H9 (cell line): ENCODE measurements at regions not wholly inside any gene's neighbourhood (a gene's known extent, or its start where the extent isn't known, plus 50 kb on each side); places are given as distances from the start of the nearest gene placed in this dataset.

ENCODE experiments used
- DNase-seq: peaks from one replicate; pipeline ENCODE4 v3.0.0-alpha.2; 2017
- H2AFZ ChIP-seq: one replicate; pipeline ENCODE4 v1.6.1; 2013; ENCODE audit warnings: mild to moderate bottlenecking, low read length, control low read depth, moderate library complexity
- H2AK5ac ChIP-seq: 2 replicates; pipeline ENCODE4 v1.6.1; 2013; ENCODE audit warnings: low read length, control low read depth, mixed read lengths; ENCODE audit not compliant: insufficient read length
- H2BK120ac ChIP-seq: one replicate; pipeline ENCODE4 v1.6.1; 2013; ENCODE audit warnings: low read depth, mild to moderate bottlenecking, low read length, control low read depth, inconsistent platforms; ENCODE audit not compliant: poor library complexity, severe bottlenecking
- H2BK12ac ChIP-seq: 2 replicates; pipeline ENCODE4 v1.6.1; 2013; ENCODE audit warnings: low read length, control low read depth, mixed read lengths, low read depth; ENCODE audit not compliant: insufficient read length
- H2BK15ac ChIP-seq: 2 replicates; pipeline ENCODE4 v1.6.1; 2013; ENCODE audit warnings: low read depth, low read length, control low read depth
- H2BK20ac ChIP-seq: one replicate; pipeline ENCODE4 v1.6.1; 2013; ENCODE audit warnings: low read depth, mild to moderate bottlenecking, low read length, control low read depth, inconsistent platforms; ENCODE audit not compliant: poor library complexity, severe bottlenecking
- H2BK5ac ChIP-seq: 2 replicates; pipeline ENCODE4 v1.6.1; 2013; ENCODE audit warnings: low read length, control low read depth, mixed read lengths; ENCODE audit not compliant: insufficient read length
- H3K14ac ChIP-seq: 2 replicates; pipeline ENCODE4 v1.6.1; 2013; ENCODE audit warnings: low read length, control low read depth; ENCODE audit not compliant: insufficient read depth
- H3K18ac ChIP-seq: 2 replicates; pipeline ENCODE4 v1.6.1; 2013; ENCODE audit warnings: low read depth, mild to moderate bottlenecking, mixed read lengths, low read length, control low read depth; ENCODE audit not compliant: insufficient read length
- H3K23ac ChIP-seq: 2 replicates; pipeline ENCODE4 v1.6.1; 2013; ENCODE audit warnings: low read length, control low read depth, mixed read lengths, low read depth; ENCODE audit not compliant: insufficient read length
- H3K23me2 ChIP-seq: 2 replicates; pipeline ENCODE4 v1.6.1; 2013; ENCODE audit warnings: low read depth, mild to moderate bottlenecking, mixed read lengths, low read length, control low read depth; ENCODE audit not compliant: insufficient read length, poor library complexity, severe bottlenecking
- H3K27ac ChIP-seq: 2 replicates; pipeline ENCODE4 v1.5.1; 2013; ENCODE audit warnings: low read length, control low read depth, mixed read lengths, low read depth; ENCODE audit not compliant: insufficient read length
- H3K27me3 ChIP-seq: 2 replicates; pipeline ENCODE4 v1.6.1; 2013; ENCODE audit warnings: low read length, control low read depth, inconsistent platforms; ENCODE audit not compliant: insufficient read depth
- H3K4ac ChIP-seq: 2 replicates; pipeline ENCODE4 v1.6.1; 2013; ENCODE audit warnings: low read depth, mild to moderate bottlenecking, control low read depth, inconsistent platforms, low read length, moderate library complexity
- H3K4me1 ChIP-seq: 2 replicates; pipeline ENCODE4 v1.6.1; 2013; ENCODE audit warnings: low read length, control low read depth, inconsistent platforms; ENCODE audit not compliant: insufficient read depth
- H3K4me2 ChIP-seq: 2 replicates; pipeline ENCODE4 v1.6.1; 2013; ENCODE audit warnings: low read length, control low read depth, mixed read lengths; ENCODE audit not compliant: insufficient read length, insufficient read depth
- H3K56ac ChIP-seq: 2 replicates; pipeline ENCODE4 v1.6.1; 2013; ENCODE audit warnings: low read depth, mild to moderate bottlenecking, mixed read lengths, low read length, control low read depth; ENCODE audit not compliant: insufficient read length
- H3K79me1 ChIP-seq: 2 replicates; pipeline ENCODE4 v1.6.1; 2013; ENCODE audit warnings: low read depth, mild to moderate bottlenecking, moderate library complexity, low read length, control low read depth, inconsistent platforms; ENCODE audit not compliant: insufficient read depth, poor library complexity, severe bottlenecking
- H3K79me2 ChIP-seq: 2 replicates; pipeline ENCODE4 v1.6.1; 2013; ENCODE audit warnings: low read length, control low read depth, inconsistent platforms; ENCODE audit not compliant: insufficient read depth
- H3K9ac ChIP-seq: 2 replicates; pipeline ENCODE4 v1.6.1; 2013; ENCODE audit warnings: low read length, control low read depth, mixed read lengths; ENCODE audit not compliant: insufficient read length; ENCODE audit errors: extremely low read depth
- H3K9me3 ChIP-seq: one replicate; pipeline ENCODE4 v1.6.1; 2013; ENCODE audit warnings: low read depth, low read length, inconsistent platforms; ENCODE audit not compliant: control insufficient read depth
- H3T11ph ChIP-seq: one replicate; pipeline ENCODE4 v1.6.1; 2013; ENCODE audit warnings: mild to moderate bottlenecking, low read length, control low read depth, inconsistent platforms
- H4K20me1 ChIP-seq: one replicate; pipeline ENCODE4 v1.6.1; 2013; ENCODE audit not compliant: control insufficient read depth, insufficient read length, insufficient read depth
- H4K5ac ChIP-seq: 2 replicates; pipeline ENCODE4 v1.6.1; 2013; ENCODE audit warnings: low read depth, mild to moderate bottlenecking, mixed read lengths, low read length, control low read depth; ENCODE audit not compliant: insufficient read length
- H4K8ac ChIP-seq: replicated peaks from 2 replicates; pipeline ENCODE4 v1.6.1; 2013; ENCODE audit warnings: low read length, control low read depth, mixed read lengths, low read depth; ENCODE audit not compliant: insufficient read length
- H4K91ac ChIP-seq: 2 replicates; pipeline ENCODE4 v1.6.1; 2013; ENCODE audit warnings: low read depth, mild to moderate bottlenecking, moderate library complexity, mixed read lengths, low read length, control low read depth; ENCODE audit not compliant: insufficient read length
- H3K27ac Mint-ChIP-seq, 3 experiments: 2 replicates in 2 of 3; 3 replicates in 1 of 3; pipeline ENCODE4 v1.8.0; 2020 to 2021; ENCODE audit warnings: mixed read lengths in 3 of 3, mild to moderate bottlenecking in 1 of 3, moderate library complexity in 1 of 3
- H3K27me3 Mint-ChIP-seq: 2 replicates; pipeline ENCODE4 v1.8.0; 2021; ENCODE audit warnings: low read depth, mild to moderate bottlenecking, moderate library complexity, mixed read lengths
- H3K36me3 Mint-ChIP-seq, 3 experiments: 2 replicates in 2 of 3; 3 replicates in 1 of 3; pipeline ENCODE4 v1.8.0; 2020 to 2021; ENCODE audit warnings: low read depth in 3 of 3, mixed read lengths in 3 of 3; ENCODE audit not compliant: insufficient read depth in 1 of 3
- H3K4me1 Mint-ChIP-seq, 2 experiments: 2 replicates each; pipeline ENCODE4 v1.8.0; 2020; ENCODE audit warnings: mixed read lengths in 2 of 2
- H3K4me3 Mint-ChIP-seq, 2 experiments: 2 replicates in 1 of 2; 3 replicates in 1 of 2; pipeline ENCODE4 v1.8.0; 2020 to 2021; ENCODE audit warnings: mild to moderate bottlenecking in 2 of 2, mixed read lengths in 2 of 2, moderate library complexity in 1 of 2
- H3K9me3 Mint-ChIP-seq, 2 experiments: 2 replicates in 1 of 2; 3 replicates in 1 of 2; pipeline ENCODE4 v1.8.0; 2020; ENCODE audit warnings: mild to moderate bottlenecking in 2 of 2, mixed read lengths in 2 of 2, moderate library complexity in 1 of 2
- WGBS: extraction: QIAGEN DNeasy Blood & Tissue Kit; methylation state at CpG from one replicate; pipeline ENCODE4 v1.1.7; 2013; ENCODE audit warnings: missing lambda C conversion rate, low lambda C conversion rate, mixed read lengths; ENCODE audit not compliant: insufficient read length; ENCODE audit errors: extremely low coverage; 5-methylcytosine and 5-hydroxymethylcytosine counted together
- TF ChIP-seq, protein P1 (sequence below): fragments of 200-600 bp; sonication (generic); conservative IDR thresholded peaks from 3 replicates; pipeline ENCODE4 v1.8.0; 2021; ENCODE audit warnings: antibody characterized with exemption, mild to moderate bottlenecking

- no peaks in the 10 kb centered on the region for H3K9me3 ChIP-seq
- no peak overlapping the region for H3K4me2 ChIP-seq
- DNase-seq = no peak
- no peak overlapping the region for H2BK5ac ChIP-seq
- H3K4ac ChIP-seq = no peak overlapping the region
- no peak overlapping the region for H2BK15ac ChIP-seq
- H3K27ac ChIP-seq = no peak overlapping the region
- no peak overlapping the region for H3K9ac ChIP-seq
- H3K4me1 ChIP-seq = peaks cover 2% of the 10 kb centered on the region; the same call in 1 of the 2 replicates
- no peaks in the 10 kb centered on the region for H3K23me2 ChIP-seq
- H3K56ac ChIP-seq = no peak overlapping the region
- H3K9me3 Mint-ChIP-seq = peaks cover 0 to 3% of the 10 kb centered on the region in 2 experiments; a peak in 3 of 5 replicates
- H3K4me3 Mint-ChIP-seq = no peak overlapping the region
- no peak overlapping the region for H3T11ph ChIP-seq
- no peak overlapping the region for H4K8ac ChIP-seq
- H3K14ac ChIP-seq = no peak overlapping the region
- no peak overlapping the region for H3K18ac ChIP-seq
- H3K27me3 ChIP-seq = no peaks in the 10 kb centered on the region
- no peaks in the 10 kb centered on the region for H4K20me1 ChIP-seq
- H4K5ac ChIP-seq = no peak overlapping the region
- no peaks in the 10 kb centered on the region for H3K27me3 Mint-ChIP-seq
- TF ChIP-seq, protein P1, sequence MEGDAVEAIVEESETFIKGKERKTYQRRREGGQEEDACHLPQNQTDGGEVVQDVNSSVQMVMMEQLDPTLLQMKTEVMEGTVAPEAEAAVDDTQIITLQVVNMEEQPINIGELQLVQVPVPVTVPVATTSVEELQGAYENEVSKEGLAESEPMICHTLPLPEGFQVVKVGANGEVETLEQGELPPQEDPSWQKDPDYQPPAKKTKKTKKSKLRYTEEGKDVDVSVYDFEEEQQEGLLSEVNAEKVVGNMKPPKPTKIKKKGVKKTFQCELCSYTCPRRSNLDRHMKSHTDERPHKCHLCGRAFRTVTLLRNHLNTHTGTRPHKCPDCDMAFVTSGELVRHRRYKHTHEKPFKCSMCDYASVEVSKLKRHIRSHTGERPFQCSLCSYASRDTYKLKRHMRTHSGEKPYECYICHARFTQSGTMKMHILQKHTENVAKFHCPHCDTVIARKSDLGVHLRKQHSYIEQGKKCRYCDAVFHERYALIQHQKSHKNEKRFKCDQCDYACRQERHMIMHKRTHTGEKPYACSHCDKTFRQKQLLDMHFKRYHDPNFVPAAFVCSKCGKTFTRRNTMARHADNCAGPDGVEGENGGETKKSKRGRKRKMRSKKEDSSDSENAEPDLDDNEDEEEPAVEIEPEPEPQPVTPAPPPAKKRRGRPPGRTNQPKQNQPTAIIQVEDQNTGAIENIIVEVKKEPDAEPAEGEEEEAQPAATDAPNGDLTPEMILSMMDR = no peak
- H3K79me2 ChIP-seq = no peaks in the 10 kb centered on the region
- H4K91ac ChIP-seq = no peak overlapping the region
- H2BK12ac ChIP-seq = no peak overlapping the region
- H3K79me1 ChIP-seq = no peaks in the 10 kb centered on the region
- H2BK20ac ChIP-seq = no peak overlapping the region
- WGBS = no CpG with 5 or more reads among the region's 3 CpGs
- H3K23ac ChIP-seq = no peak overlapping the region
- peaks cover 0 to 3% (median 0%) of the 10 kb centered on the region in 3 experiments; a peak in 3 of 7 replicates for H3K36me3 Mint-ChIP-seq
- H3K4me1 Mint-ChIP-seq = peaks cover 5% of the 10 kb centered on the region in 2 experiments
- no peak overlapping the region for H2BK120ac ChIP-seq
- H2AK5ac ChIP-seq = no peak overlapping the region
- no peak overlapping the region for H3K27ac Mint-ChIP-seq
- H2AFZ ChIP-seq = no peak overlapping the region
Observed at GRCh38 chr7:106573738-106574137, 87.2 kb downstream of the CCDC71L start.
